Calu3 (cell line): ENCODE measurements at regions not wholly inside any gene's neighbourhood (a gene's known extent, or its start where the extent isn't known, plus 50 kb on each side); places are given as distances from the start of the nearest gene placed in this dataset.

Source experiments
- BruUV-seq: library from RNA; stranded (reverse); fragments of 400-500 nt; replicated peaks from 2 replicates; lab custom pipeline; 2021; lab: Mats Ljungman, UMichigan
- CTCF ChIA-PET: fragments of 300-600 bp; sonication (Branson Sonifier 250); formaldehyde crosslinking; loops from one replicate; lab custom pipeline; 2022; ENCODE audit warnings: antibody characterized with exemption; lab: Charles Lee
- DNase-seq: peaks from one replicate; pipeline ENCODE4 v3.0.0; 2022
- H3K27ac Mint-ChIP-seq: one replicate; pipeline ENCODE4 v1.8.0; 2022; ENCODE audit warnings: mixed read lengths; ENCODE audit not compliant: unreplicated experiment
- H3K27me3 Mint-ChIP-seq: one replicate; pipeline ENCODE4 v1.8.0; 2022; ENCODE audit warnings: mixed read lengths; ENCODE audit not compliant: unreplicated experiment
- H3K36me3 Mint-ChIP-seq: one replicate; pipeline ENCODE4 v1.8.0; 2022; ENCODE audit warnings: mild to moderate bottlenecking, moderate library complexity, mixed read lengths; ENCODE audit not compliant: insufficient read depth, unreplicated experiment
- H3K4me1 Mint-ChIP-seq: one replicate; pipeline ENCODE4 v1.8.0; 2022; ENCODE audit warnings: mild to moderate bottlenecking, low read depth, mixed read lengths; ENCODE audit not compliant: unreplicated experiment
- H3K4me3 Mint-ChIP-seq: one replicate; pipeline ENCODE4 v1.8.0; 2022; ENCODE audit warnings: mild to moderate bottlenecking, low read depth, moderate library complexity, mixed read lengths; ENCODE audit not compliant: unreplicated experiment
- H3K9me3 Mint-ChIP-seq: one replicate; pipeline ENCODE4 v1.8.0; 2022; ENCODE audit warnings: low read depth, mixed read lengths; ENCODE audit not compliant: unreplicated experiment
- CTCF ChIP-seq: fragments of 200-600 bp; IDR thresholded peaks from one replicate; pipeline ENCODE4 v1.8.0; 2022; ENCODE audit warnings: antibody characterized with exemption; ENCODE audit not compliant: unreplicated experiment
- intact Hi-C: fragments of 100-400 bp; cut with micrococcal nuclease; formaldehyde crosslinking; loops from one replicate; pipeline ENCODE4 v1.10.0; 2022; ENCODE audit not compliant: unreplicated experiment

DNA sequence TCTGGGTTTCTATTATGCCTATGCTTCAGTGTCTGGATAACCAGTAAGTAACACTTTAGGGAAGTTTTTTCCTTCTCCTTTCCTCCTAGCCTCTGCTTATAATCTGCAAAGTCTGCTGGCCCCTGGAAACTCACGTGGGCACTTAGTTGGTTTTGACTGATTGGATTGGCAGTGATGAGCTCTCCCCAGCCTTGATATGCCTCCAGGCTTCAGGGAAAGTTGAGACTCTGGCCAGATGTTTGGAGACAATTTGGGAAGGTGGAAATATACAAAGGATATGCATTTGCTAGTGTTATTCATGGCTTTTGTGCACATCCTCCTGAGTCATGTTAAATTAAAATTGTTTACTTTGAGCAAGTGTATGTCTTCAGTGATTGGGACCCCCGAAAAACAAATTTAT lies 160.2 kb upstream of the IL12B start:
- no TSS peak for BruUV-seq
- CTCF ChIA-PET = no interaction called here
- no peak for DNase-seq
- no peaks in the 10 kb centered on the region for H3K9me3 Mint-ChIP-seq
- no peak overlapping the region for H3K4me3 Mint-ChIP-seq
- no peak overlapping the region for H3K27ac Mint-ChIP-seq
- no peak for TF ChIP-seq CTCF
- no peaks in the 10 kb centered on the region for H3K36me3 Mint-ChIP-seq
- H3K4me1 Mint-ChIP-seq = peaks cover 10% of the 10 kb centered on the region
- peaks cover 2% of the 10 kb centered on the region for H3K27me3 Mint-ChIP-seq
- intact Hi-C loops = no loop called here

DNA sequence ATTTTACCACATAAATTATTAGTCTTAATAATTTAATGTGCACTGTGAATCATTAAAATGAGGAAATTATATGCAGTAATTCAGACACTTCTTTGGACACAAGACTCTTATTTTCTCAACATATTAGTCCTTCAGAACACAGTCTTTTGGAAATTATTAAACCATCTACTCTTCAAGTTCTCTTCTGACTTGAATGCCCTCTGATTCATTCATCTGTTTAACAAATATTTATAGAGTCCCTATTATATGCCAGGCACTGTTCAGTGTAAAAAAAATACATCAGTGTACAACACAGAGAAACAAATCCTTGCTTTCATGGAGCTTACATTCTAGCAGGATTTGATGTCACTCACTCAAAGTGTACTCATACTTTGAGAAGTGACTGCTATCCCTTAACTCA lies 163.4 kb upstream of the IL12B start:
- no peak for DNase-seq
- BruUV-seq = no TSS peak
- intact Hi-C loops = no loop called here
- no peak for TF ChIP-seq CTCF
- CTCF ChIA-PET = no interaction called here
- no peaks in the 10 kb centered on the region for H3K9me3 Mint-ChIP-seq
- H3K27me3 Mint-ChIP-seq = no peaks in the 10 kb centered on the region
- H3K27ac Mint-ChIP-seq = no peak overlapping the region
- no peaks in the 10 kb centered on the region for H3K36me3 Mint-ChIP-seq
- no peak overlapping the region for H3K4me3 Mint-ChIP-seq
- peaks cover 2% of the 10 kb centered on the region for H3K4me1 Mint-ChIP-seq

DNA sequence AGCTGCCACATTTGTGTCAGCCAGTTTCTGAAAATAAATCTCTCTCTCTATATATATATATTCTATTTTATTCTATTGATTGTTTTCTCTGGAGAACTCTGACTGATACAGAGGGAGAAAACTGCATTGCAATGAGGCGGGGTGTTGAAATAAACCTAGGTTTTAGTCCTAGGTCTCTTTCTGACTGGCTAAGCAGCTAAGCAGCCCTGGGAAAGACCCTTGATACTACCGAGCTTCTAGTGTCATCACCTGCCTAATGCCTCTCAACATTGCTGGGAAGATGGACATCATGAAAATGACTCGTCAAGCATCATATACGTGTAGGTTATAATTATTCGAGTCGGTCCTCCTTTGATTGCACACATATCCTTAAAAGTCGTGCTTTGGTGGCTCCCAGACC lies 166.5 kb upstream of the IL12B start:
- no peak overlapping the region for H3K4me3 Mint-ChIP-seq
- no peaks in the 10 kb centered on the region for H3K27me3 Mint-ChIP-seq
- no peaks in the 10 kb centered on the region for H3K9me3 Mint-ChIP-seq
- CTCF ChIA-PET = no interaction called here
- no peak overlapping the region for H3K27ac Mint-ChIP-seq
- no peak for DNase-seq
- intact Hi-C loops = no loop called here
- H3K4me1 Mint-ChIP-seq = no peaks in the 10 kb centered on the region
- no peak for TF ChIP-seq CTCF
- BruUV-seq = no TSS peak
- H3K36me3 Mint-ChIP-seq = no peaks in the 10 kb centered on the region

DNA sequence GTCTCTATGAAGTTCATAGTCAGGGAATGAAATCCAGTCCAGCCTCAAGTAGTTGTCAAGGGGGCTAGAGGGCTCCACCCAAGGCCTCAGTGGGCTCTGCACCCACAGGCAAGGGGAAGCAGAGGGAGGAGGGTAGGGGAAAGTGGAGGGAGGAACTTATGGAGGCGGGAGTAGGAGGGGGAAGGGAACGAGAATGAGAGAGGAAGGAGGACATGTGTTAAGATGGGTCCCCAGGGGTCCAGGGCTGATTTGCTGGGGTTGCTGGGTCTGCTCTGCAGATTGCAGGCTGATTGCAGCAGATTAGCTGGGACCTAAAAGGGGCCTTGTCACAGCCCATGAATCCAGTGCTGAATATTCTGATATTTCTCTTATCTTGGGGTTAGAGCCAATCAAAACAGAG lies 166.9 kb upstream of the IL12B start:
- H3K9me3 Mint-ChIP-seq = no peaks in the 10 kb centered on the region
- CTCF ChIA-PET = no interaction called here
- no peak for DNase-seq
- intact Hi-C loops = no loop called here
- no peak overlapping the region for H3K4me3 Mint-ChIP-seq
- no peaks in the 10 kb centered on the region for H3K4me1 Mint-ChIP-seq
- no TSS peak for BruUV-seq
- no peak for TF ChIP-seq CTCF
- no peaks in the 10 kb centered on the region for H3K27me3 Mint-ChIP-seq
- no peaks in the 10 kb centered on the region for H3K36me3 Mint-ChIP-seq
- no peak overlapping the region for H3K27ac Mint-ChIP-seq
